ENCODE measurements at regions not wholly inside any gene's neighbourhood (a gene's known extent, or its start where the extent isn't known, plus 50 kb on each side); places are given as distances from the start of the nearest gene placed in this dataset.

GRCh38 chr20:12051206-12052163 lies 133.8 kb downstream of the BTBD3 start:
- Histone ChIP-seq H3K36me3 (no peaks in the 10 kb centered on the region), H3K27ac (no peak overlapping the region), H3K27me3 (no peaks in the 10 kb centered on the region), H3K9me3 (no peaks in the 10 kb centered on the region), H3K4me3 (no peak overlapping the region), H3K4me1 (no peaks in the 10 kb centered on the region)
- DNase-seq (ENCODE audit: extremely low spot score in 2 of 2) = peak in 1 of 2 donors; percentile 52
- TF ChIP-seq, protein P1, sequence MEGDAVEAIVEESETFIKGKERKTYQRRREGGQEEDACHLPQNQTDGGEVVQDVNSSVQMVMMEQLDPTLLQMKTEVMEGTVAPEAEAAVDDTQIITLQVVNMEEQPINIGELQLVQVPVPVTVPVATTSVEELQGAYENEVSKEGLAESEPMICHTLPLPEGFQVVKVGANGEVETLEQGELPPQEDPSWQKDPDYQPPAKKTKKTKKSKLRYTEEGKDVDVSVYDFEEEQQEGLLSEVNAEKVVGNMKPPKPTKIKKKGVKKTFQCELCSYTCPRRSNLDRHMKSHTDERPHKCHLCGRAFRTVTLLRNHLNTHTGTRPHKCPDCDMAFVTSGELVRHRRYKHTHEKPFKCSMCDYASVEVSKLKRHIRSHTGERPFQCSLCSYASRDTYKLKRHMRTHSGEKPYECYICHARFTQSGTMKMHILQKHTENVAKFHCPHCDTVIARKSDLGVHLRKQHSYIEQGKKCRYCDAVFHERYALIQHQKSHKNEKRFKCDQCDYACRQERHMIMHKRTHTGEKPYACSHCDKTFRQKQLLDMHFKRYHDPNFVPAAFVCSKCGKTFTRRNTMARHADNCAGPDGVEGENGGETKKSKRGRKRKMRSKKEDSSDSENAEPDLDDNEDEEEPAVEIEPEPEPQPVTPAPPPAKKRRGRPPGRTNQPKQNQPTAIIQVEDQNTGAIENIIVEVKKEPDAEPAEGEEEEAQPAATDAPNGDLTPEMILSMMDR (IDR thresholded peaks at IDR 0.05) = no peak
- intact Hi-C loops (cut with DNase I) = no loop called here

GRCh38 chr20:12053353-12053752 lies 135.7 kb downstream of the BTBD3 start:
- H3K4me3 ChIP-seq = no peak overlapping the region
- H3K27ac ChIP-seq = no peak overlapping the region
- DNase-seq (ENCODE audit: extremely low spot score in 2 of 2) = no peak
- intact Hi-C loops (cut with DNase I) = no loop called here
- H3K36me3 ChIP-seq = no peaks in the 10 kb centered on the region
- no peaks in the 10 kb centered on the region for H3K27me3 ChIP-seq
- TF ChIP-seq POLR2A (IDR thresholded peaks at IDR 0.05) (no peak), POLR2AphosphoS5 (IDR thresholded peaks at IDR 0.05; ENCODE audit: insufficient read depth in 1 of 2, low read depth in 1 of 2) (no peak)
- TF ChIP-seq, protein P1 (IDR thresholded peaks at IDR 0.05) = no peak
- H3K9me3 ChIP-seq = no peaks in the 10 kb centered on the region
- no peaks in the 10 kb centered on the region for H3K4me1 ChIP-seq

DNA sequence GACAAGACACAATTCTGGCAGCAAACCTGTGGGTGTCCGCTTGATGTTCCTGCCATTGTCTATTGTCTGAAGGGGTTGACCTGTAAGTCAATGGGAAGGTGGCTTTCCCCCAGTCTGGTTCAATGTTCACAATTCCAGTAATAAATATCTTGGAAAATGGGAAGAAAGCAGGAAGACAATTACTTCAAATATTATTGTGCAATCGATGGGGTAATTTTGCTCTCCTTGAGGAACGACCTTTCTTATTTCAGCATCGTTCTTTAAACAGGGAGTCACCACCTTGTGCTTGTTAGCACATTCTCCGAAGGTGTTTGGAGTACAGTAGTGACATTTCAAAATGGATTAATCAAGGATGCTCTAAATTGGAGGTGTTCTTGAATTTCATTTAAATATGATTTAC lies 136.9 kb downstream of the BTBD3 start:
- H3K4me3 ChIP-seq = no peak overlapping the region
- H3K9me3 ChIP-seq = no peaks in the 10 kb centered on the region
- no peak overlapping the region for H3K27ac ChIP-seq
- no peaks in the 10 kb centered on the region for H3K36me3 ChIP-seq
- TF ChIP-seq, protein P1 (IDR thresholded peaks at IDR 0.05) = no peak
- no peak for TF ChIP-seq POLR2A (IDR thresholded peaks at IDR 0.05)
- no peak for TF ChIP-seq POLR2AphosphoS5 (IDR thresholded peaks at IDR 0.05; ENCODE audit: insufficient read depth in 1 of 2, low read depth in 1 of 2)
- no peaks in the 10 kb centered on the region for H3K27me3 ChIP-seq
- no peak for DNase-seq (ENCODE audit: extremely low spot score in 2 of 2)
- intact Hi-C loops (cut with DNase I) = no loop called here
- H3K4me1 ChIP-seq = no peaks in the 10 kb centered on the region

DNA sequence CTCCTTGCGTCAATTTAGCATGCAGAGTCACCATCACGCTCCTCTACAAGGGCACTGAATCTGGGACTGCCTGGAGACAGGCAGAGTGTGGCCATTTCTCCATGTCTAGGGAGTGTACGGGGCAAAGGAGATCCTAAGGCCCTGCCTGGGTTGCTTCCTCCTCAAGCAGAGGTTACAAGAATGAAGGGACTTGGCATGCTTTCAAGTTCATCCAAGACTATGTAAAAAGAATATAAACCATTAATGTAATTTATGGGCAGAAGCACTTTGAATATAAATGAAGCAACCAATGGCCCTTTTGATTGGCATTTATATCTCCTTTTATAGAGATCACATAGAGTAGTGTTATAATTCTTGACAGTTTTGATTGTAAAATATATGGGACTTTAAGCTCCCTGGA lies 137.5 kb downstream of the BTBD3 start:
- peak in 1 of 2 donors; percentile 31 for DNase-seq (ENCODE audit: extremely low spot score in 2 of 2)
- Histone ChIP-seq H3K4me3 (no peak overlapping the region), H3K36me3 (no peaks in the 10 kb centered on the region), H3K4me1 (no peaks in the 10 kb centered on the region), H3K27me3 (no peaks in the 10 kb centered on the region), H3K27ac (no peak overlapping the region), H3K9me3 (no peaks in the 10 kb centered on the region)
- intact Hi-C loops (cut with DNase I) = no loop called here
- TF ChIP-seq POLR2AphosphoS5 (IDR thresholded peaks at IDR 0.05; ENCODE audit: insufficient read depth in 1 of 2, low read depth in 1 of 2) = no peak
- TF ChIP-seq POLR2A (IDR thresholded peaks at IDR 0.05) = no peak
- TF ChIP-seq, protein P1 (IDR thresholded peaks at IDR 0.05) = no peak

DNA sequence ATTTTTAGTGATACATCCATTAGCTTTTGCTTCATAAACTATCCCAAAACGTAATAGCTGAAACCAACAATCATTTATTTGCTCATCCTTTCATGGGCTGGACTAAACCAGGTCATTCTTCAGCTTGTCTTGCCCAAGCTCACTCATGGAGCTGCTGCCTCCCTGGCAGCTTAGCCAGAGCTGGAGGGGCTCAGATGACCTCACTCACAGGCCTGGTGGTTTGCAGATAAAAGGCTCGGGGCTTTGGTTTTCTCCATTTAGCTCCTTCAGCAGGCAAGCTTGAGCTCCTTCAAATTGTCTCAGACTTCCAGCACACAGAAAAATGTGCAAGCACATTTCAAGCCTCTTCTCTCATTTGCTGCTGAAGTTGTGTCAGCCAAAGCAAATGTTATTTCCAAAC lies 139.1 kb downstream of the BTBD3 start:
- intact Hi-C loops (cut with DNase I) = no loop called here
- H3K27ac ChIP-seq = no peak overlapping the region
- peak in 1 of 2 donors; percentile 16 for DNase-seq (ENCODE audit: extremely low spot score in 2 of 2)
- no peak overlapping the region for H3K4me3 ChIP-seq
- H3K27me3 ChIP-seq = no peaks in the 10 kb centered on the region
- no peaks in the 10 kb centered on the region for H3K9me3 ChIP-seq
- no peaks in the 10 kb centered on the region for H3K4me1 ChIP-seq
- no peaks in the 10 kb centered on the region for H3K36me3 ChIP-seq
- TF ChIP-seq POLR2AphosphoS5 (IDR thresholded peaks at IDR 0.05; ENCODE audit: insufficient read depth in 1 of 2, low read depth in 1 of 2) = no peak
- TF ChIP-seq, protein P1 (IDR thresholded peaks at IDR 0.05) = no peak
- TF ChIP-seq POLR2A (IDR thresholded peaks at IDR 0.05) = no peak

Measured in vagina (tissue), 2 donors.